T-helper 9 cell (primary cell): ENCODE measurements at regions not wholly inside any gene's neighbourhood (a gene's known extent, or its start where the extent isn't known, plus 50 kb on each side); places are given as distances from the start of the nearest gene placed in this dataset.
"Not testable (repeated sequence)": the region's sequence is repeated elsewhere in the genome, so short reads cannot be mapped to it uniquely, and the experiment has no call there.

Experiments
- DNase-seq: peaks from one replicate; pipeline ENCODE4 v3.0.0-alpha.2; 2020

- DNase-seq, result no peak
Measured at GRCh38 chr3:152724270-152724669, 110.7 kb upstream of the P2RY1 start.

DNA sequence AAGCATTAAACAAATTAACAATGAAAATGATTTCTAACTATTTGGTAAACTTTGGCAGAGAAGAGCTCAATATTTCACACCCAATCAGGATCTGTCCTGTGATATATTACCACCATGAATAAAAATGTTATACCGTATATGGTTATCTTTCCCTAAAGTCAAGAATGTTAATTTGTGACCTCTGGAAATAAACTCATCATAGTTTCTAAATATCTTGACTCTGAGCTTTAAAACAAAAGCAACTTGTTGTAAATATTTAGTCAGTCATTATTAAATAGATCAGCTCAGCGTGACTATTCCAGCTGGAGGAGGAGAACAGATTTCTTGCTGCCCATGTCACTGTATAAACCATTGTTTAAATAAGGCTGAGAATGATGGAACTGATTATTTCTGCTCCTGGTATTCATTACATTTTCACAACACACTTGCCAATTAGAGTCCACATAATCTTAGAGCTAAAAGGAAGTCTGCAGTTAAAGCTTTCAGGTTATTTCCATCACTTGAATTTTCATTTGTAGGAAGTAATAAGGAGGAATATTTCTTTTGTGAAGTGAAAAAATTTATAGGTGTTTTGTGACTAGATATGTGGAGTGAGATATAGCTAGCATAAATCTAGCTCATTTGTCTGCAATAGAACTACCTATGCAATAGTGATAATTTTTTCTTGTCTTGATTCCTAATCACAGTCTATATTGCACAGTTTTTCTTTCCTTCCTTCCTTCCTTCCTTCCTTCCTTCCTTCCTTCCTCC lies 106.5 kb upstream of the P2RY1 start:
- DNase-seq, result no peak

- DNase-seq, result no peak
Measured at GRCh38 chr3:152729906-152730305, 105.0 kb upstream of the P2RY1 start.

- DNase-seq, result no peak
Measured at GRCh38 chr3:152731511-152731910, 103.4 kb upstream of the P2RY1 start.

DNA sequence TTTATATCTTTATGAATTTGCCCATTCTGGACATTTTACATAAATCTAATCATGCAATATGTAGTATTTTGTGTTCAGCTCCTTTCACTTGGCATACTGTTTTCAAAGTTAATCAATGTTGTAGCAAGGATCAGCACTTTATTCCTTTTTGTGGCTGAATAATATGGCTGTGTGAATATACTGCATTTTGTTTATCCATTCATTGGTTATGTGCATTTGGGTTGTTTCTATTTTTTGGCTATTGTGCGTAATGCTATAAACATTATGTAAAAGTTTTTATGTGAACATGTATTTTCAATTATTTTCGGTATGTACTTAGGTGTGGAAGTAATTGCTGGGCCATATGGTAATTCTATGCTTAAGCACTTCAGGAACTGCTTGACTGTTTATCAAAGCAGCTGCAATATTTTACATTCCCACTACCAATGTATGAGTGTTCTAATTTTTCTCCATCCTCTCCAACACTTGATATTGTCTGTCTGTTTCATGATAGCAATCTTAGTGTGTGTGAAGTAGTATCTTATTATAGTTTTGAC lies 101.3 kb upstream of the P2RY1 start:
- DNase-seq, result no peak

GRCh38 chr3:152737021-152737908 lies 97.7 kb upstream of the P2RY1 start:
- DNase-seq, result no peak

GRCh38 chr3:152738656-152739055 lies 96.3 kb upstream of the P2RY1 start:
- no peak for DNase-seq

DNA sequence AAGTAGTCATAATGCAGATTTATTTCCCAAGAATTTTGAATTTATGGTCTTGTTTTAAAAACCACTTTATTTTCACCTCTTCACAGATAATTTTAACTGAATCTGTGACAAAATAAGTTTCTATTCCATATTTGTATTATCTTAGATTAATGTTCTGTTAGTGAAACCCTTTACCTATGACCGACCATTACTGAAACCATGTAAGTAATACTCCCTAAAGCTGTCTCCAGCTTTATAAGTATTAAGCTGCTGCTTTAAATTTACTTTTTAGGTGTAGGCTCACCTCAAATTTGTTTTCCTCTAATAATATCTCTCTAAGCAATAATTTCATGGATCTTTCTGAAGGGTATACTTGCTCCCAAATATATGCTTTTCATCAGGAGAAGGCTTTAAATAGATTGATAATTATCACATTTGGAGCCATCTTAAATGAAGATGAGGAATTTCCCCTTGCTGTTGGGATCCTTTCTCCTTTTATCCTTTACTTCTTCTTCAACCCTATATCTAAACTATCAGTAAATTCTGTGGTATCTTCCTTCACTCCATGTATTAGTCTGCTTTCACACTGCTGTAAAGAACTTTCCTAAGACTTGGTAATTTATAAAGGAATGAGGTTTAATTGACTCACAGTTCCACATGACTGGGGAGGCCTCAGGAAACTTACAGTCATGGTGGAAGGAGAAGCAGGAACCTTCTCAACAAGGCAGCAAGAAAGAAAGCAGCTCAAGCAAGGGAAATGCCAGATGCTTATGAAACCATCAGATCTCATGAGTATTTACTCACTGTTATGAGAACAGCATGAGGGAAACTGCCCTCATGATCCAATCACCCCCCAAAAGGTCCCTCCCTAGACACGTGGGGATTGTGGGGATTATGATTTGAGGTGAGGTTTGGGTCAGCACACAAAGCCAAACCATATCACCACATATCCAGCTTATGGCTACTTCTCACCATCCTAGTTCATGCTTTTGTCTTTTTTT lies 92.3 kb upstream of the P2RY1 start:
- DNase-seq, result no peak

DNA sequence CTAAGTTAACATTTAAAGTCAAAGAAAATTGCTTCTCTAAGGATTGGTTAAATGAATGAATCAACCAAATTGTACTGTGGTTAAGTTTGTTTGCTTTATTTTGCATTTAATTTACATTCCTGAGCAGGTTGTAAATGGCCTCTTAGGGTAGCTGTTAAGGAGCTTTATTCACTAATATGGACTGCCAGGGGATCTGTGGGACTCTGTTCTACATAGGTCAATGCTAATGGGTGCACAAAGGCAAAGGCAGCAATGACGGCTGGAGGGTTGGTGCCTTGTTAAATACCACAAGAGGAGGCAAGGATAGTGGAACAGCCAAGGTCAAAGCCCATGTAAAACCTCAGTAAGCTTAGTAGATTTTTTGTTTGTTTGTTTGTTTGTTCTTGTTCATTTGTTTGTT lies 89.3 kb upstream of the P2RY1 start:
- DNase-seq, result no peak

GRCh38 chr3:152754303-152754702 lies 80.6 kb upstream of the P2RY1 start:
- DNase-seq, result no peak

- DNase-seq, result no peak
Measured at GRCh38 chr3:152756807-152757206, 78.1 kb upstream of the P2RY1 start.

DNA sequence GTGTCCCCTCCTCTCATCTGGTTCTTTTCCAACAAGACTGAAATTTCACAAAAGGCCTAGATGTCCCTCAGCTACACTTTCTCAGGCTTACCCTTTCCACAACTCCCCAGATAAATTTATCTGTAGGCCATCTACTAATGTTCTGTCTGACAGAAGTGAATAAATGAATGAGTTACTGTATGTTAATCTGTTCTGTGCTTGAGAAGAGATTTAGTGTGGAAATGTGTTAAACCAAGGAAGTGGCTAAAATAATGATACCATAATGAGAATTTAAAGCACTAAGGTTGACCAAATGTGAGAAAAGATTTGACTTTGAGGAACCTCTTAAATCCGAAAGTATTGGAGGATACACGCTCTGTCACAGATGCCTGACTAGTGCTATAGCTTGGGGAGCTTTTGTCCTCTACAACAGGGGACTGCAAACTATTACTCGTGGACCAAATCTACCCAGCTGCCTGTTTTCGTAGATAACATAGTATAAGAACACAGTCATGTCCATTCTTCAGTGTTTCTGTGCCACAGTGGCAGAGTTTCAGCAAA lies 74.8 kb upstream of the P2RY1 start:
- no peak for DNase-seq

DNA sequence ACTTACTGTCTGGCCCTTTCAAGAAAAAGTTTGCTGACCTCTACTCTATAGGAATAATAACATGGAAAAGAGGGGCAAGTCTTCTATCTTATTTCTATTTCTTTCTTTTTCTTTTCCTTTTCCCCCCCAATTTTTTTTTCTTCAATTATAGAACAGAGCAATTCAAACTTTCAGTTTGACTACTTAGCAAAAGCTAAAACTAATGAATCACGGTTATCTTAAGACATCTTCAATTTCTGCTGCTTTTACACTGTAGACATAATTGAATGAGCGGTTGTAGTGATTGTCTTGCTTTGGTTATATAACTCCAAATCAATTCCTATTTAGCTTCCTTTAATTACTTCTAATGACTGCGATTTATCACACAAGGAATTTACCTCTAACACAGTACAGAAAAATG lies 74.3 kb upstream of the P2RY1 start:
- no peak for DNase-seq

DNA sequence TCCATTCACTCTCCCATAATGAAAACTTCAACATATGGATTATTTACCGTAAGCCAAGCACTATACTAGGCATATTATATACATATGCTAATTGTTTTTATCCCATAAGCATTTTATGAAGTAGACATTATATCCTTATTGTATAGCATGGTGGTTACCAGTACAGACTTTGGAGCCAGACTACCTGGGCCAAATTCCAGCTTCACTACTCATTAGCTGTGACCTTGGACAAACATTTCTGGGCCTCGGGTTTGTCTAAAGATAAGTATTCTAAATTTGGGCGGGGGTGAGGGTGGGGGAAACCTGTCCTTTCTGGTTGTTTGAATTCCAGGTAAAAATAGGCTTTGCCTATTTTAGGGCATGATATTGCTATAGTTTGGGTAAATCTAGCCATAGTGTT lies 66.5 kb upstream of the P2RY1 start:
- no peak for DNase-seq

DNA sequence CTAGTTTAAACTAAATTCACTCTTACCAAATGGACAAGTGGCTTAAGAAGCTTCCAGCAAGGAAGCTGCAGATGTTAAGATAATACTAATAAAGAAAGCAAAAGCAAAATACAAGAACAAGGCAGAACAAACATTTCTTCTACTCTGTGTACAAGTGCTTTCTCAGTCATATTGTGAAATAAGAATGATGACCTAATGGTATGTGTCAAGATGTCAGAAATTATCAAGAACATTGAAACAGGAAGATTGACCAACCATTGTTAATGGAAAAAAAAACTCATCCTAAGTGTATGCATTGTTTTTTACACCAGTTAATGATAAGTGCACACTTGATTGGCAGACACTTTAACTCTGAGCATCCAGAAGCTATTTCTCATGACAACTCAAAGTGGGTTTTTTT lies 65.4 kb upstream of the P2RY1 start:
- no peak for DNase-seq

GRCh38 chr3:152770296-152770695 lies 64.6 kb upstream of the P2RY1 start:
- no peak for DNase-seq

DNA sequence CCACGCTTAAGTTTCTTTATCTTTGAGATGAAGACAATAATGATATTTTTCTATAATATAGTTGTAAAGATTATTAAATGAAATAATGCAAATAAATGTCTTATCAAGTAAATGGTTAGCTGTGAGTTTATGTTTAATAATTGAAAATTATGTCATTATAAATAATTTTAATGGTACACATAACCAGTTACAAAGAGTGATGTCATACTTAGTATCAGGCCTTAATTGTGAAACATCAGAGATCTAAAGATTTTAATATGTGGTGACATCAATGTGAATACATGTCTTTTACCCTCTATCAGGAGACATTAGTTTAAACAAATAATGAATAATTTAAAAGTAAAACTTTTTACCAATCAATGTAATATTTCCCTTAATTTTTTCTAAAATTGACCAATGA lies 63.8 kb upstream of the P2RY1 start:
- DNase-seq, result no peak

- DNase-seq, result no peak
Measured at GRCh38 chr3:152772674-152773225, 62.2 kb upstream of the P2RY1 start.

DNA sequence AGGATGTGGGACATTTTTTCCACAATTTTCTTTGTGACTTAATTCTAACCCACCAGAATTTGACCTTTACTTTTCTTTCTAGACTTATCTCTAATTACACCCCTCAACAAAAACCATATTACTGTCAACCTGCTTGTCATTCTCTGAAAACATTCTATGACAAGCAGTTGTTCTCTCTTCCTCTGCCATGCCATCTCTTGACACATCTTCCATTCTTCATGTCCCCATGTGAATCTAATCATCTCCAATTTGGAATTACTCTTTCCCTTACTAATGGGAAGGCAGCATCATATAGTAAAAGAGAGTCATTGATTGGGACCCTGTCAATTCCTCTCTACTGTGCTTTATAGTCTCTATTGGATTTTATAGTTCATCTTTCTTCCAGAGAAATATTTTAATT lies 61.3 kb upstream of the P2RY1 start:
- no peak for DNase-seq

DNA sequence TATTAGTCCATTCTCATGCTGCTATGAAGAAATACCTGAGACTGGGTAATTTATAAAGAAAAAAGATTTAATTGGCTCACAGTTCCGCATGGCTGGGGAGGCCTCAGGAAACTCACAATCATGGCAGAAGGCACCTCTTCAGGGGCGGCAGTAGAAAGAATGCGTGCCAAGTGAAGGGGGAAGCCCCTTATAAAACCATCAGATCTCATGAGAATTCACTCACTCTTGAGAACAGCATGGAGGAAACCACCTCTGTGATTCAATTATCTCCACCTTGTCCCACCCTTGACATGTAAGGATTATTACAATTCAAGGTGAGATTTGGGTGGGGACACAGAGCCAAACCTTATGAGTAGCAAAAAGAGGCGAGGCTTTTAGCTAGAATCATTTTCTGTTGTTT lies 60.7 kb upstream of the P2RY1 start:
- not testable (repeated sequence) for DNase-seq

GRCh38 chr3:152778022-152778421 lies 56.9 kb upstream of the P2RY1 start:
- no peak for DNase-seq

DNA sequence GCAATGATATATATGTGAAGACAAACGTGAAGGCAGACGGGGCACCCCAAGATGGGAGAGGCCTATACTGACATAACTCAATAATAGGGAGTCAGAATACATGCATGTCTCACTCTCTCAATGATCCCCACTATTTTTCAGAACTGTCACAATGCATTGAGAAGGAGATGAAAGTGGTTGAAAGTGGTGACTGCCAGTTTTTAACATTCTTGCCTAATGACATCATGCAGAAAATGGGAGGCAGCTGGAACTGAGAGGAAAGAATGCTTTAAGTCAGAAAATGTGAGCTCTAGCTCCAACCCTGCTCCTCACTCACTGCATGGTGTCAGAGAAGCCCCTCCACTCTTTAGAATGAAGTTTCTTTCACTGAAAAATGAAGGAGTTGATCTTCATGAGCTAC lies 55.3 kb upstream of the P2RY1 start:
- no peak for DNase-seq
